GM12873 (cell line): ENCODE measurements at regions not wholly inside any gene's neighbourhood (a gene's known extent, or its start where the extent isn't known, plus 50 kb on each side); places are given as distances from the start of the nearest gene placed in this dataset.

ENCODE experiments used
- TF ChIP-seq, protein P1 (sequence below): IDR thresholded peaks from 2 replicates; pipeline ENCODE4 v1.5.1; 2012; ENCODE audit warnings: low read depth, mild to moderate bottlenecking, moderate library complexity, low read length, control low read depth; ENCODE audit not compliant: insufficient read depth; ENCODE audit errors: missing control alignments

DNA sequence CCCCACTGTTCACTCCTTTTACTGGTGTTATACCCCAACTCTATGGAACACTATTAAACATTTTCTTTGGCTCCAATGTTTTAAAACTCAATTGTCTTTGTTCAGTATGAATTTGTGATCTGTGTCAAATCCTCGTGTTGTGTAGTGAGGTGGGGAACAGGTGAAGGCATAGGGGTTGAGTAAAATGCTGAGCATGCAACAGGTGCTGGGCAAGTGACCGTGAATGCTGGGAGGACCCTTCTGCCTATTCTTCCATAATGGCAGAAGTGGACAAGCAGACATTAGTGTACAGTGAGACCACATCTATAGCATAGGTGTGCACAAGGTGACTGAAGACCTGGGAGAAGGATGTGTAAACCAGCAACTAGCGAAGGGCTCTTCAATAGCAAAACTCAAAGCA is 1188.0 kb downstream of the UQCRFS1 start:
- TF ChIP-seq, protein P1, sequence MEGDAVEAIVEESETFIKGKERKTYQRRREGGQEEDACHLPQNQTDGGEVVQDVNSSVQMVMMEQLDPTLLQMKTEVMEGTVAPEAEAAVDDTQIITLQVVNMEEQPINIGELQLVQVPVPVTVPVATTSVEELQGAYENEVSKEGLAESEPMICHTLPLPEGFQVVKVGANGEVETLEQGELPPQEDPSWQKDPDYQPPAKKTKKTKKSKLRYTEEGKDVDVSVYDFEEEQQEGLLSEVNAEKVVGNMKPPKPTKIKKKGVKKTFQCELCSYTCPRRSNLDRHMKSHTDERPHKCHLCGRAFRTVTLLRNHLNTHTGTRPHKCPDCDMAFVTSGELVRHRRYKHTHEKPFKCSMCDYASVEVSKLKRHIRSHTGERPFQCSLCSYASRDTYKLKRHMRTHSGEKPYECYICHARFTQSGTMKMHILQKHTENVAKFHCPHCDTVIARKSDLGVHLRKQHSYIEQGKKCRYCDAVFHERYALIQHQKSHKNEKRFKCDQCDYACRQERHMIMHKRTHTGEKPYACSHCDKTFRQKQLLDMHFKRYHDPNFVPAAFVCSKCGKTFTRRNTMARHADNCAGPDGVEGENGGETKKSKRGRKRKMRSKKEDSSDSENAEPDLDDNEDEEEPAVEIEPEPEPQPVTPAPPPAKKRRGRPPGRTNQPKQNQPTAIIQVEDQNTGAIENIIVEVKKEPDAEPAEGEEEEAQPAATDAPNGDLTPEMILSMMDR: no peak

DNA sequence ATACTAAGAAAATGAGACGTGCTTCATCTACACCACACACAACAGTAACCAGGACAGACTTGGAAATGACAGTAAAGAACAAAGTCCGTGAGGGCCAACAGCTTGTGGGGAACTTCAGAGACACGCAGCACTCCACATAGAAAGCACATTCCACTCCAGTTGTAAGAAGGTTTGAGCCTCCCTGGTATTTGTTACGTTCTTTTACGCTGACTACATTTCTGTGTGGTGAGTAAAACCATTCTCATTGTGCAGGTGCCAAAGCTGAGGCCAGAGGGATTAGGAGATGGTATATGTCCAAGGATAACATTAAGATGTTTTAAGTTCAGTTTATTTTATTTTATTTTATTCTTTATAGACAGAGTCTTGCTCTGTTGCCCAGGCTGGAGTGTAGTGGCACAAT is 1189.9 kb downstream of the UQCRFS1 start:
- TF ChIP-seq, protein P1: no peak

DNA sequence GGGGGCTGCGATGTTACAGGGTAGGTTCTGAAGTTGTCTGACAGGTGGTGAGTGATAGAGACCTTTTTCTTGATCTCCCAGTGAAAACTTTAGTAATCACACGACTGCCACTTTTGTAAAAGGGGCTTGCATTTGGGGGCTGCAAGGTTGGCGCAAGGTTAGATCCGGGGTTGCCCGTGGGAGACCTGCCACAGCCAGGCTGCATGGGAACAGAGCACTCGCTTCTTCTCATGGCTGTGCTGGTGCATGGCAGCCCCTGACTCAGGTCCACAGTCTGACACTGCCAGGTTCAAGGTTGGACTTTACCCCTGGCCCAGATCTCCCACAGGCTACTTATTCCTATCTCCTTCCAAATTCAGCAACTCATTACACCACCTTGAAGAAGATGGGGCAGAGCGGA is 1190.4 kb downstream of the UQCRFS1 start:
- TF ChIP-seq, protein P1: no peak

DNA sequence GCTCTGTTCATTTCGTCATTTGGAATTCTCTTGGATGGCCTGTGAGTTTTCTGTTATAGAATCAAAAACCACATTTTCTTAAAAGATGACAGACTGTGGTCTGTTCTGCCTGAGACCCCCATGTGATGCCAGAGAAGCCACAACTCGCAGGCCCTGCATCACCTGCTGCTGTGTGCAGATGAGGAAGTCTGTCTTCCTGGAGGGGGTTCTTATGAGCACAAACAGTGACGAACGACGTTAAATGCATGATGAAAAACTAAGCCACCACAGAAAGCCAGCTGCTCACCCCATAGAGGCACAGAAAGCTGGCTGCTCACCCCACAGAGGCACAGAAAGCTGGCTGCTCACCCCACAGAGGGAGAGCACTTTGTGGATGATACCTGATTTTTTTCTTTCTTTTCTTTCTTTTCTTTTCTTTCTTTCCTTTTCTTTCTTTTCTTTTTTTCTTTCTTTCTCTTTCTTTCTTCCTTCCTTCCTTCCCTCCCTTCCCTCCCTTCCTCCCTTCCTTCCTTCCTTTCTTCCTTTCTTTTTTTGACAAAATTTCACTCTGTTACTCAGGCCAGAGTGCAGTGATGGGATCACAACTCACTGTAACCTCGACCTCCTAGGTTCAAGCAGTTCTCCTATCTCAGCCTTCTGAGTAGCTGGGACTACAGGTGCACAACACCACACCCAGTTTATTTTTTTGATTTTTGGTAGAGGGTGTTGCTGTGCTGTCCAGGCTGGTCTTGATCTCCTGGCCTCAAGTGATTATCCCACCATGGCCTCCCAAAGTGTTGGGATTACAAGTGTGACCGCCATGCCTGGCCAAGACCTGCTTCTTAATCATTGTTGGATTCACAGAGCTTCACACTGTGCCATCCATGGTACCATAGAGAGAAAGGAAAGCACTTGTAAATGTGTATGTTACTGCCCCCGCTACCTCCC is 1191.4 kb downstream of the UQCRFS1 start:
- TF ChIP-seq, protein P1: no peak

DNA sequence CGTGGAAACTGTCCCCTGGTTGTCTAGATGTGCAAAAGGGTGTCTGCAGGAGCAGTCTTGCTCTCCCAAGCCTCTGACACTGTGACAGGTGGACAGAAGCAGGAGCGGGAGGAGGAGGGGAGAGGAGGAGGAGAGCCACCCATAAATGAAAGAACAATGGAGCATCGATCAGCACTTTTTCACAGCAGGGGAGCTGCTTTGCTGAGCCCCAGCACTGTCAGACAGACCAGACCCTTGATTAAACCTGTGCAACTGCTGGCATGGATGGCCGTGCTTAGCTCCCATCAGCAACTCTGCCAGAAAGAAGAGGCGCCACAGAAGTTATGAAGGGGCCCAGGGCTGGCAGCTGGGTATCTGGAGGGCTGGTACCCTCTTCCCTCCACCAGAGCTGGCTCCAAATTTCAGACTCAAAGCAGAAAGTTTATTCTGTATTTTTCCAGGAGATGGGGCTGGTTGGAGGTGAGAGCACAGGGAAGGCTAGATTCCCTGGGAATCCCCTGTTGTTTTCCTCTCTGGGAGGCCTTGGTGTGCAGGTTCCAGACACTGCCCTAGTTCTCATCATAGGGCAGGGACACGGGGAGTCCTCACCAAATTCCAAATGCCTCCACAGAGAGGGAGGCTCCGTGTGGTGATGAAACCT is 1192.2 kb downstream of the UQCRFS1 start:
- TF ChIP-seq, protein P1: no peak

DNA sequence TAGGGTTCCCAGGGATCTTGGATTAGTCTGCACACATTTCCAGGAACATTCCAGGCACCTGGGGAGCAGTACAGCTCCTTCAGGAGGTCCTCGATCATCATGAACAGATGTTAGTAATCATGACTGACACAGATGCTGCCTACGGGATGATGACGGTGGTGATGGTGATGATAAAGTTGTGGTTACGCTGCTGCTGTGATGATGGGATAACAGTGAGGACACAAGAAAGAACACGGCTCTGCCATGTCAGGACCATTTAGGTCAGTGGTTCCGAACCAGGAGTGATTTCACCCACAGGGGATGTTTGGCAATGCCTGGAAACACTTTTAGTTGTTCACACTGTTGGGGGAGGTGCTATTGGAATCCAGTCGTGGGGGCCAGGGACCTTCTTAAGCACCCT is 1193.0 kb downstream of the UQCRFS1 start:
- TF ChIP-seq, protein P1: no peak

DNA sequence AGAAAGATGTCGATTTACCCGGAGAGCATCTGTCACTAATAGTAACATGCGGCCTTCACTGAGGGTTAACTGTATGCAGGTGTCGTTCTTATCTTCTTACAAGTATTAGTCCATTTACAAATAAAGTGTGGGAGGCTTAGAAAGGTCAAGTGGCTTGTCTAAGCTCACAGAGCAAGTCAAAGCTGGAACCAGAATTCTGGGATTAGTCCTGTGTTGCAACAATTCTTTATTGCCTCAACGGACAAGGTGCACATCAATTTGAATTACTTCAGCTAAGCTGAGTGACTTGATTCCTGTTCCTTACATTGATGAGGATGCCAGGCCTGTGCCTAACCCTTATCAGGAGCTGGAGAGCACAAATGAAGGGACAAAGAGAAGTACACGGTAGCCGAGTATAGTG is 1193.6 kb downstream of the UQCRFS1 start:
- TF ChIP-seq, protein P1: no peak
